CD4-positive, alpha-beta T cell treated with Interleukin-12 subunit alpha and Interleukin-12 subunit beta, for 1 hour (primary cell): ENCODE measurements at regions not wholly inside any gene's neighbourhood (a gene's known extent, or its start where the extent isn't known, plus 50 kb on each side); places are given as distances from the start of the nearest gene placed in this dataset.

Experiments used
- DNase-seq: peaks from one replicate; pipeline ENCODE4 v3.0.0-alpha.2; 2020

- DNase-seq = no peak
Observed at GRCh38 chr18:61989138-61989537, 96.3 kb upstream of the RNF152 start.

- DNase-seq = no peak
Observed at GRCh38 chr18:61988100-61988499, 95.3 kb upstream of the RNF152 start.

DNA sequence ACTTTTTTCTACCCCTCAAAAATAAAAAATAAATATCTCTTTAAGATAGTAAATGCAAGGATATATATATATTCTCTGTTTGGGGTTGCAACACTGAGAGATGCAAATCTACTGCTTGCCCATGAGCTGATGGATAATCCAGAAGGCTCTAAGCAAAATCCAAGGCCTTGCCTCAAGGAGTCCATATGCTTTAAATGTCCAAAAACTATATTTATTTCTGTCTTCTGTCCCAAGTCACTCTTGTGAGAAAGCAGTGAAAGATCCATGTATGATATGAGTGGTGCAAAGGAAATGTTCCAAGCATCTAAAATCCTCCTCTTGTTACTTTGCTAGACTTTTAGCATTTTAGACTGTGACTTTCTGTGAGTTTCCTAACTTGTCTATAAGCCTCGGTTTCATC is 92.9 kb upstream of the RNF152 start:
- no peak for DNase-seq

- DNase-seq = no peak
Observed at GRCh38 chr18:61984349-61984748, 91.5 kb upstream of the RNF152 start.

GRCh38 chr18:61982475-61982874 is 89.7 kb upstream of the RNF152 start:
- DNase-seq = no peak

DNA sequence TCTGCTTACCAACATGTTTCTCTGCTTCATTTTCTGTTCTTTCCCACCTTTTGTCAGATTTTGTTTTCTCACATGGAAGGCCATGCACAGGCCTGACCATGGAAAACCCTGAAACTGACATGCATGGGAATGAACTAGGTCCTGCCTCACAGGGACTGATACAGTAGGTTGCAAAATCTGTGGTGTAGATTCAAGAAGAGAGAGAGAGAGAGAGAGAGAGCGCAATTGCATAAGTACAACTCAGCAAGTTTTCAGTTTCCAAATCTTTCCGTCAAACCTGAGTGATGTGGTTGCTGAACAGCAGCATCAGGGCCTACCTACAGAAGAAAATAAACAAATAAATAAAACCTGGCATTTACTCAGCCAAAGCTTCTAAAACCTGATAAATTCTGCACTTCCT is 87.5 kb upstream of the RNF152 start:
- no peak for DNase-seq

- peak; percentile 75 for DNase-seq
Observed at GRCh38 chr18:61975526-61976326, 82.9 kb upstream of the RNF152 start.

DNA sequence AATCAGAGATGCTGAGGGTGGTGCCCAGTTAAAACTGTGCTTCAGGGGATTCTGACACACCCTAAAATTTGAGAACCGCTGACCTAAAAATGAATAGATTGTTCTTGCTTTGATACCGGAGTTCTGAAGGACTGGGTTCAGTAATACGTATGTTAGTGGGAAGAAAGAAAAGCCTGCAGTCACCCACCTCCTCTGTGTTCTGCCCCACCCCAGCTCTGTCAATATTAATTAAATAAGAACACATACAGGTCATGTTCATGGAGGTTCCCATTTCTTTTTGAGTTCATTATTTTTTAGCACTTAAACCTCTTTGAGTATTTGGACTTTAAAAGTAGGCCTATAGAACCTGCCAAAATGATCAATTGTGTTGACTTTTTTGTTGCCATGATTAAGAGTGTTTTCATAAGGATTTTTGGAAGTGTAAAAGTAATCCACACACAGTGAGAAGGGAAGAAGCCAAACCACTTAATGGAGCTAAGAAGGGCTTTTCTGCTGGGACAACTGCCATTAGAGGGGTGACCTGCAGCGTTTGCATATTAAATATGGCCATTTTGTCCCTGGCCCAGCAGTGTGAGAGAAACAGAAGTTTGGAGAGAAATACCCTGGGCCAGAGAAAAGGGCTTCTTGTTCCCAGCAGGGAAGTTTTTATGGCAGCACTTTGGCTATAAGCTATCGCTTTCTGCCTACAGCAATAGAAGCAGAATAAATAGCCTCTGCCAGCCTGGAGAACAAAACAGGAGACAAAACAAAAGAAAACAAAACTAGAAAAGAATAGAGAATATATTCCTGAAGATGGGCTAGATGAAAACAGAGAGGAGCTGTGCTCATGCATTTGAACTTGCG is 80.7 kb upstream of the RNF152 start:
- no peak for DNase-seq

GRCh38 chr18:61972389-61973264 is 79.8 kb upstream of the RNF152 start:
- no peak for DNase-seq

DNA sequence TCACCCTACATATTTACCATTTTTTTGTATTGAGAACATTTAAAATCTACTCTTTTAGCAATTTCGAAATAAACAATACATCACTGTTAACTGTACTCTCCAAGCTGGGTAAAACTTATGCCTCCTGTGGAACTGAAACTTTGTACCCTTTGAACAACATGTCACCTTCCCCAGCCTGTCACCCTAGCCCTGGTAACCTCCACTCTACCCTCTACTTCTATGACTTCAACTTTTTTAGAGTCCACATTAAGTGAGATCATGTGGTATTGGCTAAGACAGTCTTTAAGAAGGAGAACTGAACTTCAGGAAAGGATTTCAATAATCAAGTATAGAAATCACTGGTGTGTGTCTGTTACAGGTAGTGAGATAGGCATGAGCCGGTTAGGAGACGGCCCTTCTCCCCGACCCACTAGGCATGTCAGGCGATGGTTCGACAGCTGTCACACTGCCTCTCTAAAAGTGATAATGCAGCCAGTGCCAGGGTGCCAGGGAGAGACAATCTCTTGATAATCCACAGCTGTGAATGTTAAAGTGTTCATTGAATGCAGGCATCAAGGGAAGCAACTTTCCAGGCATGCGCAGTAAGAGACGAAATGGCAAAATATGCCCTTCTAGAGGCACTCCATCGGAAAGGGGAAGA is 74.6 kb upstream of the RNF152 start:
- no peak for DNase-seq

DNA sequence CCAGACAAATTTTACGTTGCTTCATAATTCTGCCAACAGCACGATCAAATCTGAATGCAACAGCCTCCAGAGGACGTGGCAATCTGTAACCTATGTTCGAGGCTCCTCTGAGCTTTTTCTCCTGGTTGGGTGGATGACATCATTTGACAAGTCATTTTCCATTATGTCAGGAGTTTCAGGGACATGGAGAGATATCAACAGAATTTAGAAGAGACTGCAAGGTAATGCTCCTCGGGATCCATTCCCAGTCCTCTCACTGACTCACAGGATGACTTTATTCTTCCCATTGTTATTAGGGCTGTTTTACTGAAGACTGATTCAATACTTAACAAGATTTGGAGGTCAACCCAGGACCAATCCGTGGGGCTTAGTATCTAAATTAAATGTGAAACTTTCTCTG is 72.5 kb upstream of the RNF152 start:
- no peak for DNase-seq

DNA sequence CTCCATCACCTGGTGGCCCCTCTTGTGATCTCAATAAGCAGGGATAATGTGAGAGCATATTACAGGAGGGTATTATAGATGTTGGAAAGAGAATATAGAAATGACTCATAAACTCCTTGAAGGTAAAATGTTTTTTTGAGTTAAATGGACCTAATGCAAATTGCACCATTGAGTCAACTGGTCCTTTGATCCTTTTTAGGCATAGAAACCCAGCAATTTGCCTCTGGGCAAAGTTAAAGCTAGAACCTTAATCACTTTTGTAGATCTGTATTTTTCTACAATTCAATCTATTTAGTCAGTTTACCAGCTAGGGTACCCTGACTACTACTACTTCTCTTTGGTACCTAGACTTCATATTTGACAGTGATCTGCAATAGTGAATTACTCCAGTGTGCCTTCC is 71.8 kb upstream of the RNF152 start:
- DNase-seq = no peak

DNA sequence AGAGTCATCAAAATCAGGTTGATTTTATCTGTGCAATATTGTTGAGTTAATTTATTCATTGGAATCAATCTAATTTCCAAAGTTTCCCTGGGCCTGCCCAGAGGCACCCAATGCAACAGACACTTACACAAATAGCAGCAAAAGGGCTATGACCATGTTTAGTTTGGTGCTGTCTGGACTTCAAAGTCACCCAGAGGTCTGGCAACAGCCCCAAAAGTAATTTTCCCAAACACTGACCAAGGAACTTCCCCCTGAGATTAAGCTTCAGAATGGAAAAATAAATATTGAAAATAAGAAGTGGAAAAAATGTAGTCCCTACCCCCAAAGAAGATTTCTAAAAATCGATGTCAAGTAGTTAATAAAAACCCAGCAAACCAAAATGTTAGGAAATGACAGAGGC is 70.9 kb upstream of the RNF152 start:
- no peak for DNase-seq

DNA sequence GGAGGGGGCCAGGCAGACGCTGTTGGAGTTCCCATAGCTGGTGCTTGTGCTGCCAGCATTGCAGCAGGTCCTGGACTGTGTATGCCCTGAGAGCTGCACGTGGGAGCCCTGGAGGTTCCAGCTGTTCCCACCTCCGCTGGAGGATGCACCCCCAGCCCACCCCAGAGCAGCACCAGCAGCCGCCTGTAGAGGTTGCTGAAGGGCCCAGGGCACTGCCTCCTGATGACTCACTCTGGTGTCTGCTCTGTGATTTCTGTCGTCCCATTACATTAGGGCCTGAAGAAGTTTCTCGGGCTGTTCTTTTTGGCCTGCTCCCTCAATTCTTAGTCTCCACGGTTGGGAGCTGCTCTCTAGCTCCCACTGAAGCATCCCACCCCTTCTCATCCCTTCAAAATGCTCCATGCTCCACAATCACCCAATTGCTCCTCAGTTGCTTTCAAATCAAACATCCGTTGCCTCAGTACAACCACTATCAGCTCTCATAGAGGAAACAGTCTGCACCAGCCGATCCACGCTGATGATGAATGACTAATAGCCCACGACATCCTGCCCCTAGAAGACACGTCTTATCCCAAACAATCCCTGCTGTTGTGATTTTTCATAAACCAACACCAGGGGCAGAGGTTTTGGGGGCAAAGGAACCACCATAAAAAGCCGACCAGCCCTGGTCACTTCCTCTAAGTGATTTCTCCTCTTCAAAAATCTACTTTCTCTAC is 65.2 kb upstream of the RNF152 start:
- DNase-seq = no peak

- DNase-seq = no peak
Observed at GRCh38 chr18:61955644-61956043, 62.8 kb upstream of the RNF152 start.

- DNase-seq = no peak
Observed at GRCh38 chr18:61954096-61954746, 61.4 kb upstream of the RNF152 start.

DNA sequence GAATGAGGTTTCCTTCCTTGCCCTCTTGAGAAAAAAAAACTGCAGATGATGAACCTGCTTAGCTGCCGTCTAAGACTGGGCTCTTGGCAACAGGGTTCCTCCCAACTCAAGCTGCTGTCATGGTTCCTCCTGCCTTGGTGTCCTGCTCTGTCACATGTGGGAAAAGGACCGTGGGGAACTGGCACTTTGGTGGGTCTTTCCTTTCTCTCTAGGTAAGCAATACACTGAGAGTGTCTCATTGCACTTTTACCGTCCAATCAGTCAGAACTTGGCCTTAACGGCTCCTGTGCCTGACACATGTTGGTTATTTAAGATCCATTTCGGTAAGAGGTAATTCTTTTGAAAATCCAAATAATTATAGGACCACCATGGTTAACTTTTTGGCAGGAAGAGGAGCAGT is 60.8 kb upstream of the RNF152 start:
- DNase-seq = no peak

GRCh38 chr18:61953161-61953560 is 60.4 kb upstream of the RNF152 start:
- no peak for DNase-seq

DNA sequence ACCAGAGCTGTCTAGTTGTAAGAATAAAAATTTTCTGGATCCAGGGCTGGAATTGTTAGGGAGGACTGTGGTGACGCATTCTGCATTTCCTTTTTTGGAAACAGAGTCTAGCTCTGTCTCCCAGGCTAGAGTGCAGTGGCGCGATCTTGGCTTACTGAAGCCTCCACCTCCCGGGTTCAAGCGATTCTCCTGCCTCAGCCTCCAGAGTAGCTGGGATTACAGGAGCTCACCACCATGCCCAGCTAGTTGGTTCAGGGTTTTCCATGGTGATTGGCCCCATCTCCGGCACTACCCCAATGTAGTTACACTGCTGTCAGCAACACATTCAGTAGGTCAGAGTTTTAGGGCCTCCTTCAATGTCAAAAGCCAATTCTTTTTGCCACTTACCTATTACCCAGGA is 58.6 kb upstream of the RNF152 start:
- DNase-seq = no peak

DNA sequence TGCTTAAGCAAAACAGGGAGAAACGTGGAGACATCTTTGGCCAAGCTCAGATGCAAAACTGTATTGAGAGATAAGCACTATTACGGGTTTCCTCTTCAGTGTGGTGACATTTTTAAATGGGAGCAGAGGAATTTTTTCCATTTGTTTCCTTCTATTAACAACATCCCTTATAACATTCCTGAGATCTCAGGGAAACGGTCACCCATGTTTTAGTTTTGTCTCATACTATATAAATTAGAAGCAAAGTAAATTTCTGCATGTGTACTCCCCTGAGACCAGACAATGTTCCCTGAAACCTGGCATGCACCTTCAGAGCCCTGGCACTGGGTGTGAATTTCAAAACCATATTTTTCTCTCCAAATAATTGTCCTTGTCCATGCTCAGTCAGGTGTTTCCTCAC is 57.6 kb upstream of the RNF152 start:
- no peak for DNase-seq

GRCh38 chr18:61949946-61950345 is 57.1 kb upstream of the RNF152 start:
- no peak for DNase-seq
